H1 (cell line): ENCODE measurements at regions not wholly inside any gene's neighbourhood (a gene's known extent, or its start where the extent isn't known, plus 50 kb on each side); places are given as distances from the start of the nearest gene placed in this dataset.

Experiments
- CTCF ChIA-PET: fragments of 300-600 bp; sonication (Branson Sonifier 250); formaldehyde crosslinking; loops from one replicate; lab custom pipeline; 2021; ENCODE audit not compliant: partially characterized antibody; lab: Charles Lee
- POLR2A ChIA-PET: fragments of 300-600 bp; sonication (Branson Sonifier 250); formaldehyde crosslinking; loops from one replicate; lab custom pipeline; 2021; ENCODE audit warnings: inconsistent platforms; ENCODE audit not compliant: partially characterized antibody; lab: Charles Lee
- DNase-seq, 2 experiments: peaks; one replicate each; pipeline versions ENCODE4 v3.0.0 to v3.0.0-alpha.2; 2010 to 2022; ENCODE audit warnings: low spot score in 2 of 2, low read depth in 1 of 2, mixed read lengths in 1 of 2
- FAIRE-seq: peaks from 2 replicates; lab custom pipeline; 2011; peaks lifted over from hg19 to GRCh38; lab: Jason Lieb, UNC
- H2AFZ ChIP-seq: 2 replicates; pipeline ENCODE4 v1.8.1; 2012; ENCODE audit warnings: low read length, inconsistent platforms
- H2AK5ac ChIP-seq: 2 replicates; pipeline ENCODE4 v1.6.1; 2013; ENCODE audit warnings: low read depth, low read length
- H2BK120ac ChIP-seq: replicated peaks from 2 replicates; pipeline ENCODE3; 2013; ENCODE audit warnings: low read depth, low read length, inconsistent platforms
- H2BK12ac ChIP-seq: 2 replicates; pipeline ENCODE4 v1.6.1; 2013; ENCODE audit warnings: low read depth, low read length
- H2BK15ac ChIP-seq: 2 replicates; pipeline ENCODE4 v1.6.1; 2013; ENCODE audit warnings: low read length
- H2BK20ac ChIP-seq: 2 replicates; pipeline ENCODE4 v1.6.1; 2013; ENCODE audit warnings: low read length
- H2BK5ac ChIP-seq: 2 replicates; pipeline ENCODE4 v1.6.1; 2013; ENCODE audit warnings: low read depth, low read length
- H3K14ac ChIP-seq: 2 replicates; pipeline ENCODE4 v1.6.1; 2013; ENCODE audit warnings: inconsistent platforms; ENCODE audit not compliant: insufficient read length
- H3K18ac ChIP-seq: 2 replicates; pipeline ENCODE4 v1.6.1; 2013; ENCODE audit warnings: low read length; ENCODE audit errors: extremely low read depth
- H3K23ac ChIP-seq: 2 replicates; pipeline ENCODE4 v1.6.1; 2013; ENCODE audit warnings: inconsistent platforms; ENCODE audit not compliant: insufficient read length
- H3K23me2 ChIP-seq: 2 replicates; pipeline ENCODE4 v1.6.1; 2013; ENCODE audit warnings: low read depth, low read length
- H3K27ac ChIP-seq: 2 replicates; pipeline ENCODE4 v1.6.1; 2011; ENCODE audit warnings: low read depth, low read length, inconsistent platforms
- H3K27me3 ChIP-seq, 4 experiments: replicated peaks in 1 of 4; 1 replicate in 1 of 4; 2 replicates in 3 of 4; pipeline versions ENCODE4 v1.6.1 to v1.8.1; 2011 to 2013; ENCODE audit warnings: low read length in 3 of 4, mild to moderate bottlenecking in 3 of 4, inconsistent platforms in 2 of 4, mixed read lengths in 2 of 4, moderate library complexity in 1 of 4; ENCODE audit not compliant: control insufficient read depth in 3 of 4, insufficient read depth in 3 of 4; ENCODE audit errors: extremely low read depth in 1 of 4
- H3K36me3 ChIP-seq, 4 experiments: 2 replicates each; pipeline versions ENCODE4 v1.6.1 to v1.8.1; 2011 to 2013; ENCODE audit warnings: mild to moderate bottlenecking in 4 of 4, low read length in 3 of 4, moderate library complexity in 2 of 4, control low read depth in 1 of 4, inconsistent platforms in 1 of 4; ENCODE audit not compliant: insufficient read depth in 4 of 4, control insufficient read depth in 2 of 4
- H3K4ac ChIP-seq: replicated peaks from 2 replicates; pipeline ENCODE3; 2013; ENCODE audit warnings: low read length, low read depth, mixed read lengths, inconsistent platforms; ENCODE audit not compliant: insufficient read length
- H3K4me1 ChIP-seq, 4 experiments: replicated peaks in 1 of 4; 1 replicate in 1 of 4; 2 replicates in 3 of 4; pipeline versions ENCODE4 v1.6.1 to v1.8.1; 2011 to 2013; ENCODE audit warnings: low read length in 3 of 4, inconsistent platforms in 2 of 4, mixed read lengths in 1 of 4; ENCODE audit not compliant: insufficient read depth in 4 of 4, control insufficient read depth in 3 of 4
- H3K4me2 ChIP-seq, 2 experiments: 2 replicates each; pipeline versions ENCODE4 v1.6.1 to v1.8.1; 2011 to 2013; ENCODE audit warnings: low read depth in 2 of 2, low read length in 2 of 2, control low read depth in 1 of 2, inconsistent platforms in 1 of 2, mild to moderate bottlenecking in 1 of 2; ENCODE audit not compliant: insufficient read depth in 1 of 2
- H3K4me3 ChIP-seq, 4 experiments: fragments of 200-600, 300-600 bp in 1 of 4; sonication (generic), shearing (Covaris generic), sonication (Bioruptor Twin) in 1 of 4; 2 replicates each; pipeline versions ENCODE4 v1.5.1 to v1.8.1; 2011 to 2016; ENCODE audit warnings: low read length in 4 of 4, low read depth in 3 of 4, control low read depth in 2 of 4, inconsistent platforms in 2 of 4, mild to moderate bottlenecking in 2 of 4, mixed read lengths in 1 of 4, moderate library complexity in 1 of 4; ENCODE audit not compliant: insufficient read depth in 2 of 4; ENCODE audit errors: extremely low read depth in 1 of 4
- H3K56ac ChIP-seq: replicated peaks from 2 replicates; pipeline ENCODE3; 2013; ENCODE audit warnings: low read depth, mild to moderate bottlenecking, mixed read lengths, low read length, inconsistent platforms; ENCODE audit not compliant: insufficient read length
- H3K79me1 ChIP-seq: 2 replicates; pipeline ENCODE4 v1.6.1; 2013; ENCODE audit warnings: low read depth, low read length, control low read depth
- H3K79me2 ChIP-seq, 2 experiments: 2 replicates each; pipeline versions ENCODE4 v1.6.1 to v1.8.1; 2012 to 2013; ENCODE audit warnings: low read length in 2 of 2, mild to moderate bottlenecking in 2 of 2, inconsistent platforms in 1 of 2; ENCODE audit not compliant: insufficient read depth in 2 of 2, control insufficient read depth in 1 of 2
- H3K9ac ChIP-seq, 4 experiments: replicated peaks in 1 of 4; 1 replicate in 1 of 4; 2 replicates in 3 of 4; pipeline versions ENCODE4 v1.6.1 to v1.8.1; 2011 to 2013; ENCODE audit warnings: low read depth in 3 of 4, low read length in 3 of 4, control low read depth in 2 of 4, mild to moderate bottlenecking in 2 of 4, moderate library complexity in 2 of 4, inconsistent platforms in 1 of 4; ENCODE audit errors: extremely low read depth in 1 of 4
- H3K9me3 ChIP-seq, 2 experiments: 2 replicates each; pipeline versions ENCODE4 v1.6.1 to v1.8.1; 2012 to 2013; ENCODE audit warnings: mild to moderate bottlenecking in 2 of 2, moderate library complexity in 2 of 2, control low read depth in 1 of 2, inconsistent platforms in 1 of 2, low read depth in 1 of 2, low read length in 1 of 2, mixed read lengths in 1 of 2; ENCODE audit not compliant: insufficient read depth in 2 of 2
- H4K20me1 ChIP-seq, 2 experiments: replicated peaks in 1 of 2; 2 replicates each; pipeline versions ENCODE3 to v1.8.1; 2011 to 2013; ENCODE audit warnings: inconsistent platforms in 2 of 2, low read length in 2 of 2, mild to moderate bottlenecking in 1 of 2; ENCODE audit not compliant: insufficient read depth in 2 of 2, control insufficient read depth in 1 of 2
- H4K5ac ChIP-seq: 2 replicates; pipeline ENCODE4 v1.6.1; 2013; ENCODE audit warnings: low read length, low read depth, mixed read lengths, inconsistent platforms; ENCODE audit not compliant: insufficient read length
- H4K8ac ChIP-seq: 2 replicates; pipeline ENCODE4 v1.8.0; 2013; ENCODE audit warnings: mild to moderate bottlenecking, moderate library complexity, low read length, inconsistent platforms; ENCODE audit not compliant: insufficient read depth; ENCODE audit errors: extremely low read depth
- H4K91ac ChIP-seq: replicated peaks from 2 replicates; pipeline ENCODE3; 2013; ENCODE audit warnings: low read length, mixed read lengths, inconsistent platforms; ENCODE audit not compliant: insufficient read length
- BACH1 ChIP-seq: IDR thresholded peaks from 2 replicates; pipeline ENCODE4 v1.6.1; 2012; ENCODE audit warnings: low read length, improper control_type of control experiment
- EP300 ChIP-seq, 2 experiments: IDR thresholded peaks; 1 replicate in 1 of 2; 2 replicates in 1 of 2; pipeline ENCODE4 v1.6.1; 2011 to 2012; ENCODE audit warnings: low read depth in 2 of 2, low read length in 2 of 2, mild to moderate bottlenecking in 2 of 2, borderline replicate concordance in 1 of 2, inconsistent platforms in 1 of 2, moderate library complexity in 1 of 2
- HDAC2 ChIP-seq, 2 experiments: fragments of 300-600 bp in 1 of 2; sonication (generic) in 1 of 2; IDR thresholded peaks; 2 replicates each; pipeline ENCODE4 v1.6.1; 2011 to 2012; ENCODE audit warnings: low read depth in 2 of 2, low read length in 2 of 2, mild to moderate bottlenecking in 2 of 2, moderate library complexity in 2 of 2, borderline replicate concordance in 1 of 2, inconsistent platforms in 1 of 2
- NRF1 ChIP-seq: IDR thresholded peaks from 2 replicates; pipeline ENCODE4 v1.6.1; 2011; ENCODE audit warnings: mild to moderate bottlenecking, low read depth, low read length, improper control_type of control experiment
- RXRA ChIP-seq: IDR thresholded peaks from 2 replicates; pipeline ENCODE4 v1.6.1; 2011; ENCODE audit warnings: low read depth, mild to moderate bottlenecking, low read length, moderate library complexity; ENCODE audit not compliant: insufficient read depth
- YY1 ChIP-seq: IDR thresholded peaks from 2 replicates; pipeline ENCODE4 v1.6.1; 2011; ENCODE audit warnings: low read depth, mild to moderate bottlenecking, low read length
- WGBS, 2 experiments: shearing (Covaris generic) in 1 of 2; methylation state at CpG; one replicate each; pipeline versions ENCODE4 v1.1.6 to v1.1.7; 2013 to 2015; ENCODE audit warnings: low lambda C conversion rate in 2 of 2, mixed read lengths in 2 of 2, inconsistent platforms in 1 of 2, low coverage in 1 of 2, missing lambda C conversion rate in 1 of 2; ENCODE audit not compliant: insufficient replicate concordance in 2 of 2, insufficient coverage in 1 of 2, insufficient read length in 1 of 2; ENCODE audit errors: extremely low coverage in 1 of 2, missing lambda C conversion rate in 1 of 2; 5-methylcytosine and 5-hydroxymethylcytosine counted together
- TF ChIP-seq, protein P1 (sequence below), 3 experiments: IDR thresholded peaks; 1 replicate in 2 of 3; 2 replicates in 1 of 3; pipeline versions ENCODE4 v1.5.1 to v1.6.1; 2011; ENCODE audit warnings: low read length in 3 of 3, mild to moderate bottlenecking in 3 of 3, inconsistent platforms in 2 of 3, low read depth in 1 of 3, moderate library complexity in 1 of 3; ENCODE audit not compliant: insufficient read depth in 1 of 3; ENCODE audit errors: control extremely low read depth in 1 of 3
- TF ChIP-seq, protein P2 (sequence below): IDR thresholded peaks from 2 replicates; pipeline ENCODE4 v1.6.1; 2011; ENCODE audit warnings: low read depth, mild to moderate bottlenecking, low read length; ENCODE audit not compliant: insufficient read depth
- TF ChIP-seq, protein P3 (sequence below): IDR thresholded peaks from 2 replicates; pipeline ENCODE4 v1.6.1; 2012; ENCODE audit warnings: low read length, inconsistent platforms

DNA sequence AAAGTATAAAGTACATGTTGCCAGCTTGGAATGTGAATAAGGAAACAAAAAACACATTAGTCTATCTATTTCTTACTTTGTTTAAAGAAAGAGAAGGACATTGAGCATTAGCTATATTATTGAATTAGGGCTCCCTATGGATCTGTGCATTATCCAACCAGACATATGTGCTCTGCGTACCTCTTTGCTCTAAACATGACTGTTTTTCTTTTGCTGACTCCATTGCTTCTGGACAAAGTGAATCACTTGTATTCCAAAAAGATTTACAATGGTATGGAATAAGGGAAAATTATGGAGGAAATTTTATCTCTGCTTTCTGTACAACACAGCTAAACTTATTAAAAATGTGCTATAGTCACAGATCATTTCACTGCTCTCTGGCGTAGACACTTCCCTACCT, 727.8 kb upstream of the LCORL start:
- Histone ChIP-seq H3K27me3 (no peaks in the 10 kb centered on the region), H3K36me3 (no peaks in the 10 kb centered on the region), H3K79me2 (no peaks in the 10 kb centered on the region), H3K9me3 (peaks cover 0 to 4% of the 10 kb centered on the region in 2 experiments; a peak in 1 of 4 replicates), H4K8ac (no peak overlapping the region), H2AFZ (no peak overlapping the region), H3K14ac (no peak overlapping the region), H3K4ac (no peak overlapping the region), H4K20me1 (no peaks in the 10 kb centered on the region), H4K91ac (no peak overlapping the region), H3K4me1 (peaks cover 0 to 2% (median 0%) of the 10 kb centered on the region in 4 experiments; a peak in 1 of 7 replicates), H2BK20ac (no peak overlapping the region), H2BK120ac (no peak overlapping the region), H3K56ac (no peak overlapping the region), H2BK15ac (no peak overlapping the region), H3K23me2 (no peaks in the 10 kb centered on the region), H3K9ac (no peak overlapping the region), H3K27ac (no peak overlapping the region), H3K4me3 (no peak overlapping the region), H3K4me2 (no peak overlapping the region), H2AK5ac (no peak overlapping the region), H2BK12ac (no peak overlapping the region), H3K23ac (no peak overlapping the region), H4K5ac (no peak overlapping the region), H2BK5ac (no peak overlapping the region), H3K79me1 (no peaks in the 10 kb centered on the region), H3K18ac (no peak overlapping the region)
- ChIA-PET POLR2A (no interaction called here), CTCF (no interaction called here)
- 81% methylated on average over 2 of the region's 2 CpGs; no CpG with 5 or more reads in 1 of the 2 experiments for WGBS, 2 experiments
- no peak for FAIRE-seq
- no peak for DNase-seq
- TF ChIP-seq EP300 (IDR thresholded peaks at IDR 0.05; ENCODE audit: borderline replicate concordance in 1 of 2, low read depth in 2 of 2, low read length in 2 of 2) (no peak), BACH1 (no peak), NRF1 (no peak), HDAC2 (IDR thresholded peaks at IDR 0.05; ENCODE audit: borderline replicate concordance in 1 of 2, low read depth in 2 of 2, low read length in 2 of 2) (no peak), RXRA (no peak), YY1 (no peak)
- TF ChIP-seq, protein P1, sequence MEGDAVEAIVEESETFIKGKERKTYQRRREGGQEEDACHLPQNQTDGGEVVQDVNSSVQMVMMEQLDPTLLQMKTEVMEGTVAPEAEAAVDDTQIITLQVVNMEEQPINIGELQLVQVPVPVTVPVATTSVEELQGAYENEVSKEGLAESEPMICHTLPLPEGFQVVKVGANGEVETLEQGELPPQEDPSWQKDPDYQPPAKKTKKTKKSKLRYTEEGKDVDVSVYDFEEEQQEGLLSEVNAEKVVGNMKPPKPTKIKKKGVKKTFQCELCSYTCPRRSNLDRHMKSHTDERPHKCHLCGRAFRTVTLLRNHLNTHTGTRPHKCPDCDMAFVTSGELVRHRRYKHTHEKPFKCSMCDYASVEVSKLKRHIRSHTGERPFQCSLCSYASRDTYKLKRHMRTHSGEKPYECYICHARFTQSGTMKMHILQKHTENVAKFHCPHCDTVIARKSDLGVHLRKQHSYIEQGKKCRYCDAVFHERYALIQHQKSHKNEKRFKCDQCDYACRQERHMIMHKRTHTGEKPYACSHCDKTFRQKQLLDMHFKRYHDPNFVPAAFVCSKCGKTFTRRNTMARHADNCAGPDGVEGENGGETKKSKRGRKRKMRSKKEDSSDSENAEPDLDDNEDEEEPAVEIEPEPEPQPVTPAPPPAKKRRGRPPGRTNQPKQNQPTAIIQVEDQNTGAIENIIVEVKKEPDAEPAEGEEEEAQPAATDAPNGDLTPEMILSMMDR (IDR thresholded peaks at IDR 0.05; ENCODE audit: control extremely low read depth in 1 of 3, insufficient read depth in 1 of 3, low read depth in 1 of 3, low read length in 3 of 3): no peak
- TF ChIP-seq, protein P2, sequence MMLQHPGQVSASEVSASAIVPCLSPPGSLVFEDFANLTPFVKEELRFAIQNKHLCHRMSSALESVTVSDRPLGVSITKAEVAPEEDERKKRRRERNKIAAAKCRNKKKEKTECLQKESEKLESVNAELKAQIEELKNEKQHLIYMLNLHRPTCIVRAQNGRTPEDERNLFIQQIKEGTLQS: no peak
- TF ChIP-seq, protein P3, sequence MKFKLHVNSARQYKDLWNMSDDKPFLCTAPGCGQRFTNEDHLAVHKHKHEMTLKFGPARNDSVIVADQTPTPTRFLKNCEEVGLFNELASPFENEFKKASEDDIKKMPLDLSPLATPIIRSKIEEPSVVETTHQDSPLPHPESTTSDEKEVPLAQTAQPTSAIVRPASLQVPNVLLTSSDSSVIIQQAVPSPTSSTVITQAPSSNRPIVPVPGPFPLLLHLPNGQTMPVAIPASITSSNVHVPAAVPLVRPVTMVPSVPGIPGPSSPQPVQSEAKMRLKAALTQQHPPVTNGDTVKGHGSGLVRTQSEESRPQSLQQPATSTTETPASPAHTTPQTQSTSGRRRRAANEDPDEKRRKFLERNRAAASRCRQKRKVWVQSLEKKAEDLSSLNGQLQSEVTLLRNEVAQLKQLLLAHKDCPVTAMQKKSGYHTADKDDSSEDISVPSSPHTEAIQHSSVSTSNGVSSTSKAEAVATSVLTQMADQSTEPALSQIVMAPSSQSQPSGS: no peak
